IMR-90 (cell line): ENCODE measurements at regions not wholly inside any gene's neighbourhood (a gene's known extent, or its start where the extent isn't known, plus 50 kb on each side); places are given as distances from the start of the nearest gene placed in this dataset.

Experiments used
- ATAC-seq: fragments of 200-7000 bp; cut with Tn5 transposase; 2 replicates; pipeline ENCODE4 v1.9.1; 2020; ENCODE audit warnings: low read depth, mild to moderate bottlenecking, moderate library complexity
- BruUV-seq: library from RNA; stranded (reverse); fragments of 400-500 nt; replicated peaks from 2 replicates; lab custom pipeline; 2021; lab: Mats Ljungman, UMichigan
- CTCF ChIA-PET: fragments of 300-600 bp; formaldehyde crosslinking; extraction: SDS; loops from one replicate; lab custom pipeline; 2021; ENCODE audit warnings: antibody characterized with exemption; lab: Yijun Ruan, JAX
- POLR2A ChIA-PET: fragments of 300-600 bp; sonication (Branson Sonifier 250); formaldehyde crosslinking; loops from one replicate; lab custom pipeline; 2022; ENCODE audit warnings: antibody characterized with exemption; ENCODE audit not compliant: unreplicated experiment; lab: Charles Lee
- DNase-seq: peaks from one replicate; pipeline ENCODE4 v3.0.0; 2013
- H2AFZ ChIP-seq: replicated peaks from 2 replicates; pipeline ENCODE3; 2013; ENCODE audit warnings: low read length, mild to moderate bottlenecking; ENCODE audit not compliant: poor library complexity
- H2AK5ac ChIP-seq: 2 replicates; pipeline ENCODE4 v1.6.1; 2013; ENCODE audit warnings: low read depth, low read length, inconsistent platforms
- H2AK9ac ChIP-seq: replicated peaks from 2 replicates; pipeline ENCODE3; 2013; ENCODE audit warnings: mild to moderate bottlenecking, low read depth, low read length, moderate library complexity; ENCODE audit not compliant: poor library complexity
- H2BK120ac ChIP-seq: 2 replicates; pipeline ENCODE4 v1.6.1; 2013; ENCODE audit warnings: low read depth, low read length, inconsistent platforms
- H2BK15ac ChIP-seq: 3 replicates; pipeline ENCODE4 v1.6.1; 2013; ENCODE audit warnings: low read depth, low read length, inconsistent platforms
- H2BK20ac ChIP-seq: 2 replicates; pipeline ENCODE4 v1.6.1; 2013; ENCODE audit warnings: low read depth, mild to moderate bottlenecking, inconsistent platforms, low read length, moderate library complexity
- H2BK5ac ChIP-seq: 2 replicates; pipeline ENCODE4 v1.6.1; 2013; ENCODE audit warnings: mild to moderate bottlenecking, low read depth, low read length, inconsistent platforms; ENCODE audit not compliant: poor library complexity, severe bottlenecking
- H3K14ac ChIP-seq: replicated peaks from 2 replicates; pipeline ENCODE4 v1.6.1; 2013; ENCODE audit warnings: low read depth, low read length, inconsistent platforms
- H3K18ac ChIP-seq: 2 replicates; pipeline ENCODE4 v1.6.1; 2013; ENCODE audit warnings: low read depth, low read length, control low read depth
- H3K23ac ChIP-seq: 2 replicates; pipeline ENCODE4 v1.6.1; 2013; ENCODE audit warnings: low read depth, low read length, inconsistent platforms
- H3K27ac ChIP-seq: 2 replicates; pipeline ENCODE4 v1.5.1; 2013; ENCODE audit warnings: mild to moderate bottlenecking, control low read depth, low read length; ENCODE audit not compliant: insufficient read depth
- H3K27me3 ChIP-seq: 2 replicates; pipeline ENCODE4 v1.6.1; 2013; ENCODE audit warnings: low read length; ENCODE audit not compliant: control insufficient read depth, insufficient read depth
- H3K36me3 ChIP-seq: 2 replicates; pipeline ENCODE4 v1.6.1; 2013; ENCODE audit warnings: low read length, mixed read lengths; ENCODE audit not compliant: control insufficient read depth, insufficient read depth
- H3K4ac ChIP-seq: 2 replicates; pipeline ENCODE4 v1.6.1; 2013; ENCODE audit warnings: low read depth, low read length, inconsistent platforms
- H3K4me1 ChIP-seq: 2 replicates; pipeline ENCODE4 v1.6.1; 2013; ENCODE audit warnings: low read length, mixed read lengths; ENCODE audit not compliant: control insufficient read depth, insufficient read depth
- H3K4me2 ChIP-seq: 2 replicates; pipeline ENCODE4 v1.6.1; 2013; ENCODE audit warnings: low read depth, mild to moderate bottlenecking, control low read depth, low read length, moderate library complexity
- H3K4me3 ChIP-seq: 2 replicates; pipeline ENCODE4 v1.5.1; 2013; ENCODE audit warnings: low read depth, mild to moderate bottlenecking, control low read depth, low read length, moderate library complexity; ENCODE audit not compliant: insufficient read depth
- H3K56ac ChIP-seq: 2 replicates; pipeline ENCODE4 v1.6.1; 2013; ENCODE audit warnings: low read length, inconsistent platforms; ENCODE audit not compliant: insufficient read depth; ENCODE audit errors: extremely low read depth
- H3K79me1 ChIP-seq, 2 experiments: 2 replicates each; pipeline ENCODE4 v1.6.1; 2013; ENCODE audit warnings: low read length in 2 of 2, inconsistent platforms in 1 of 2, low read depth in 1 of 2
- H3K9ac ChIP-seq: 2 replicates; pipeline ENCODE4 v1.6.1; 2013; ENCODE audit warnings: low read depth, low read length, control low read depth
- H3K9me1 ChIP-seq: 2 replicates; pipeline ENCODE4 v1.6.1; 2013; ENCODE audit warnings: low read length, inconsistent platforms; ENCODE audit not compliant: insufficient read depth
- H3K9me3 ChIP-seq: 2 replicates; pipeline ENCODE4 v1.6.1; 2013; ENCODE audit warnings: low read length; ENCODE audit not compliant: control insufficient read depth, insufficient read depth
- H4K20me1 ChIP-seq: 2 replicates; pipeline ENCODE4 v1.6.1; 2013; ENCODE audit warnings: low read length, inconsistent platforms; ENCODE audit not compliant: insufficient read depth
- H4K5ac ChIP-seq: 2 replicates; pipeline ENCODE4 v1.6.1; 2013; ENCODE audit warnings: mild to moderate bottlenecking, low read depth, low read length, control low read depth
- H4K8ac ChIP-seq, 2 experiments: 2 replicates each; pipeline ENCODE4 v1.6.1; 2013; ENCODE audit warnings: low read depth in 2 of 2, low read length in 2 of 2, control low read depth in 1 of 2, inconsistent platforms in 1 of 2
- H4K91ac ChIP-seq: 2 replicates; pipeline ENCODE4 v1.6.1; 2013; ENCODE audit warnings: low read depth, low read length, inconsistent platforms; ENCODE audit not compliant: insufficient read depth
- CEBPB ChIP-seq: IDR thresholded peaks from 2 replicates; pipeline ENCODE4 v1.6.1; 2012; ENCODE audit warnings: low read depth, low read length, improper control_type of control experiment
- CHD1 ChIP-seq: IDR thresholded peaks from 2 replicates; pipeline ENCODE4 v1.6.1; 2012; ENCODE audit warnings: low read depth, low read length, improper control_type of control experiment
- CTCF ChIP-seq: conservative IDR thresholded peaks from 2 replicates; pipeline ENCODE4 v1.5.1; 2012; ENCODE audit warnings: mild to moderate bottlenecking, low read depth, low read length, improper control_type of control experiment
- ELK1 ChIP-seq: fragments of 150-350 bp; IDR thresholded peaks from 2 replicates; pipeline ENCODE4 v1.6.1; 2016; ENCODE audit warnings: low read depth, mild to moderate bottlenecking, low read length, moderate library complexity, borderline replicate concordance
- MAZ ChIP-seq: IDR thresholded peaks from 2 replicates; pipeline ENCODE4 v1.6.1; 2012; ENCODE audit warnings: low read depth, mild to moderate bottlenecking, low read length, improper control_type of control experiment, moderate library complexity, borderline replicate concordance
- MXI1 ChIP-seq: IDR thresholded peaks from 2 replicates; pipeline ENCODE4 v1.6.1; 2012; ENCODE audit warnings: low read depth, mild to moderate bottlenecking, low read length, moderate library complexity, borderline replicate concordance
- NFE2L2 ChIP-seq: fragments of 150-350 bp; IDR thresholded peaks from 2 replicates; pipeline ENCODE4 v1.6.1; 2016; ENCODE audit warnings: low read depth, mild to moderate bottlenecking, low read length
- RAD21 ChIP-seq: IDR thresholded peaks from 2 replicates; pipeline ENCODE4 v1.6.1; 2012; ENCODE audit warnings: low read length, improper control_type of control experiment
- SMC3 ChIP-seq: fragments of 150-350 bp; IDR thresholded peaks from 2 replicates; pipeline ENCODE4 v1.6.1; 2016; ENCODE audit warnings: low read depth, mild to moderate bottlenecking, antibody characterized with exemption, low read length, moderate library complexity
- USF2 ChIP-seq: fragments of 150-350 bp; IDR thresholded peaks from 2 replicates; pipeline ENCODE4 v1.6.1; 2017; ENCODE audit warnings: mild to moderate bottlenecking, antibody characterized with exemption, low read length, low read depth
- WGBS, 2 experiments: methylation state at CpG; one replicate each; pipeline versions ENCODE4 v1.1.5 to v1.1.7; 2013; ENCODE audit warnings: missing lambda C conversion rate in 2 of 2; ENCODE audit not compliant: insufficient read length in 1 of 2; ENCODE audit errors: extremely low coverage in 2 of 2; 5-methylcytosine and 5-hydroxymethylcytosine counted together
- dilution Hi-C: fragments of 300-500 bp; cut with HindIII; formaldehyde crosslinking; loops from one replicate; pipeline ENCODE4 v1.14.3; 2018; ENCODE audit warnings: low sequenced_read_pairs; ENCODE audit not compliant: unreplicated experiment
- in situ Hi-C: fragments of 300-500 bp; cut with MboI; formaldehyde crosslinking; loops from 3 replicates; pipeline ENCODE4 v1.14.3; 2019; ENCODE audit warnings: low sequenced_read_pairs, inconsistent platforms, mixed read lengths
- intact Hi-C: fragments of 100-400 bp; cut with micrococcal nuclease; formaldehyde crosslinking; loops from 2 replicates; pipeline ENCODE4 v1.10.0; 2022

GRCh38 chr3:153961494-153961893, 159.7 kb upstream of the ARHGEF26 start:
- in situ Hi-C loops = no loop called here

More at GRCh38 chr3:153961494-153961893, 159.7 kb upstream of the ARHGEF26 start:
- H2BK5ac ChIP-seq = no peak overlapping the region
- no peak overlapping the region for H3K56ac ChIP-seq
- no peak overlapping the region for H2BK20ac ChIP-seq
- intact Hi-C loops = no loop called here
- H4K5ac ChIP-seq = no peak overlapping the region
- no peaks in the 10 kb centered on the region for H3K79me1 ChIP-seq
- H3K23ac ChIP-seq = no peak overlapping the region
- H3K4ac ChIP-seq = no peak overlapping the region
- no peak overlapping the region for H2BK120ac ChIP-seq
- no peak overlapping the region for H3K18ac ChIP-seq
- H3K4me2 ChIP-seq = no peak overlapping the region
- no peaks in the 10 kb centered on the region for H3K9me1 ChIP-seq
- no TSS peak for BruUV-seq
- DNase-seq = no peak
- H2AK9ac ChIP-seq = no peak overlapping the region
- H3K9me3 ChIP-seq = no peaks in the 10 kb centered on the region
- ChIA-PET POLR2A (no interaction called here), CTCF (interaction anchor here (1.3 kb wide), 1 partner anchor 9 kb away, joined by 4 read pairs; no protein-coding TSS in a partner anchor)
- H3K4me3 ChIP-seq = no peak overlapping the region
- no peaks in the 10 kb centered on the region for H3K27me3 ChIP-seq
- dilution Hi-C loops = no loop called here
- TF ChIP-seq CTCF (no peak), ELK1 (no peak), NFE2L2 (no peak), CHD1 (no peak), USF2 (no peak), CEBPB (no peak), SMC3 (no peak), MXI1 (no peak), MAZ (no peak), RAD21 (no peak)
- no peak overlapping the region for H2AK5ac ChIP-seq
- H4K8ac ChIP-seq = no peak overlapping the region
- no peak overlapping the region for H2AFZ ChIP-seq
- no peak overlapping the region for H2BK15ac ChIP-seq
- ATAC-seq = no peak
- WGBS, 2 experiments = no CpG with 5 or more reads among the region's 3 CpGs
- no peaks in the 10 kb centered on the region for H3K36me3 ChIP-seq
- H3K27ac ChIP-seq = no peak overlapping the region
- H4K91ac ChIP-seq = no peak overlapping the region
- H3K9ac ChIP-seq = no peak overlapping the region
- no peak overlapping the region for H3K14ac ChIP-seq
- H3K4me1 ChIP-seq = no peaks in the 10 kb centered on the region
- no peaks in the 10 kb centered on the region for H4K20me1 ChIP-seq
